ENCODE measurements at regions not wholly inside any gene's neighbourhood (a gene's known extent, or its start where the extent isn't known, plus 50 kb on each side); places are given as distances from the start of the nearest gene placed in this dataset.

GRCh38 chr11:21774212-21774611 lies 418.7 kb upstream of the ANO5 start:
- no peaks in the 10 kb centered on the region for H3K9me3 ChIP-seq (replicated peaks in 1 of 3)
- TF ChIP-seq CTCF (IDR thresholded peaks at IDR 0.05): no peak
- no peaks in the 10 kb centered on the region for H3K36me3 ChIP-seq (replicated peaks in 1 of 2)
- intact Hi-C loops (cut with DNase I): no loop called here
- 38 to 63% (median 55%) methylated on average over 2 of the region's 2 CpGs for WGBS, 4 donors
- no peak overlapping the region for H3K4me3 ChIP-seq
- DNase-seq: no peak
- no peaks in the 10 kb centered on the region for H3K27me3 ChIP-seq
- H3K4me1 ChIP-seq (replicated peaks in 1 of 2): no peaks in the 10 kb centered on the region
- H3K27ac ChIP-seq: no peak overlapping the region

GRCh38 chr11:21775911-21776310 lies 417.0 kb upstream of the ANO5 start:
- H3K9me3 ChIP-seq (replicated peaks in 1 of 3): no peaks in the 10 kb centered on the region
- no peaks in the 10 kb centered on the region for H3K27me3 ChIP-seq
- H3K27ac ChIP-seq: no peak overlapping the region
- DNase-seq: no peak
- no peaks in the 10 kb centered on the region for H3K36me3 ChIP-seq (replicated peaks in 1 of 2)
- no peak for TF ChIP-seq CTCF (IDR thresholded peaks at IDR 0.05)
- no peak for TF ChIP-seq POLR2A (IDR thresholded peaks at IDR 0.05)
- intact Hi-C loops (cut with DNase I): no loop called here
- H3K4me3 ChIP-seq: no peak overlapping the region
- H3K4me1 ChIP-seq (replicated peaks in 1 of 2): no peaks in the 10 kb centered on the region

GRCh38 chr11:21783954-21784353 lies 408.9 kb upstream of the ANO5 start:
- no peaks in the 10 kb centered on the region for H3K27me3 ChIP-seq
- intact Hi-C loops (cut with DNase I): no loop called here
- H3K9me3 ChIP-seq (replicated peaks in 1 of 3): no peaks in the 10 kb centered on the region
- no peak overlapping the region for H3K4me3 ChIP-seq
- 62 to 71% (median 69%) methylated on average over 4 of the region's 4 CpGs for WGBS, 4 donors
- no peaks in the 10 kb centered on the region for H3K4me1 ChIP-seq (replicated peaks in 1 of 2)
- no peak for TF ChIP-seq POLR2A (IDR thresholded peaks at IDR 0.05)
- no peak for DNase-seq
- H3K36me3 ChIP-seq (replicated peaks in 1 of 2): no peaks in the 10 kb centered on the region
- H3K27ac ChIP-seq: no peak overlapping the region

- intact Hi-C loops (cut with DNase I): no loop called here
- TF ChIP-seq POLR2A (IDR thresholded peaks at IDR 0.05) (no peak), CTCF (IDR thresholded peaks at IDR 0.05) (no peak)
- H3K27ac ChIP-seq: no peak overlapping the region
- no peaks in the 10 kb centered on the region for H3K27me3 ChIP-seq
- no peak overlapping the region for H3K4me3 ChIP-seq
- no peak for DNase-seq
- WGBS, 4 donors: 50 to 64% (median 55%) methylated on average over 3 of the region's 3 CpGs
- H3K4me1 ChIP-seq (replicated peaks in 1 of 2): no peaks in the 10 kb centered on the region
- no peaks in the 10 kb centered on the region for H3K9me3 ChIP-seq (replicated peaks in 1 of 3)
- H3K36me3 ChIP-seq (replicated peaks in 1 of 2): no peaks in the 10 kb centered on the region
These were observed 407.5 kb upstream of the ANO5 start for GRCh38 chr11:21785351-21785750.

- 70 to 89% (median 87%) methylated on average over 2 of the region's 2 CpGs for WGBS, 4 donors
- TF ChIP-seq POLR2A (IDR thresholded peaks at IDR 0.05) (no peak), CTCF (IDR thresholded peaks at IDR 0.05) (no peak)
- Histone ChIP-seq H3K27ac (no peak overlapping the region), H3K9me3 (replicated peaks in 1 of 3) (peaks cover 0 to 5% (median 0%) of the 10 kb centered on the region in 3 donors), H3K27me3 (no peaks in the 10 kb centered on the region), H3K4me3 (no peak overlapping the region), H3K4me1 (replicated peaks in 1 of 2) (no peaks in the 10 kb centered on the region), H3K36me3 (replicated peaks in 1 of 2) (no peaks in the 10 kb centered on the region)
- intact Hi-C loops (cut with DNase I): no loop called here
- no peak for DNase-seq
These were observed 398.6 kb upstream of the ANO5 start for GRCh38 chr11:21794306-21794705.
